ENCODE measurements at regions not wholly inside any gene's neighbourhood (a gene's known extent, or its start where the extent isn't known, plus 50 kb on each side); places are given as distances from the start of the nearest gene placed in this dataset.

- Histone ChIP-seq H3K4me3 (ENCODE audit: extremely low read depth in 1 of 4, insufficient read depth in 2 of 4, low read depth in 3 of 4, low read length in 4 of 4) (no peak overlapping the region; a peak in 1 of 8 replicates), H2BK12ac (ENCODE audit: low read depth, low read length) (peak overlapping the region; percentile 83), H3K27ac (ENCODE audit: low read depth, low read length) (no peak overlapping the region), H4K5ac (ENCODE audit: insufficient read length, low read depth, low read length) (peak overlapping the region; percentile 61), H4K91ac (replicated peaks; ENCODE audit: insufficient read length, low read length) (peak overlapping the region; percentile 47), H3K14ac (ENCODE audit: insufficient read length) (no peak overlapping the region), H3K23me2 (ENCODE audit: low read depth, low read length) (peaks cover 1% of the 10 kb centered on the region; the same call in 1 of the 2 replicates), H2BK5ac (ENCODE audit: low read depth, low read length) (peak overlapping the region; percentile 50; the same call in 1 of the 2 replicates), H3K79me1 (ENCODE audit: low read depth, low read length) (no peaks in the 10 kb centered on the region), H3K23ac (ENCODE audit: insufficient read length) (no peak overlapping the region), H3K4me1 (replicated peaks in 1 of 4; ENCODE audit: control insufficient read depth in 3 of 4, insufficient read depth in 4 of 4, low read length in 3 of 4) (peaks cover 12 to 21% (median 17%) of the 10 kb centered on the region in 4 experiments), H2AK5ac (ENCODE audit: low read depth, low read length) (no peak overlapping the region), H2AFZ (ENCODE audit: low read length) (no peak overlapping the region), H2BK120ac (replicated peaks; ENCODE audit: low read depth, low read length) (peak overlapping the region; percentile 11), H3K9me3 (ENCODE audit: insufficient read depth in 2 of 2, low read depth in 1 of 2, low read length in 1 of 2) (no peaks in the 10 kb centered on the region), H3K27me3 (replicated peaks in 1 of 4; ENCODE audit: control insufficient read depth in 3 of 4, extremely low read depth in 1 of 4, insufficient read depth in 3 of 4, low read length in 3 of 4) (no peaks in the 10 kb centered on the region), H2BK20ac (ENCODE audit: low read length) (peak overlapping the region; percentile 43; the same call in 1 of the 2 replicates), H3K9ac (replicated peaks in 1 of 4; ENCODE audit: extremely low read depth in 1 of 4, low read depth in 3 of 4, low read length in 3 of 4) (peak overlapping the region in 1 of 4 experiments; percentile 14; a peak in 1 of 7 replicates), H3K4me2 (ENCODE audit: insufficient read depth in 1 of 2, low read depth in 2 of 2, low read length in 2 of 2) (peak overlapping the region in 1 of 2 experiments; percentile 45; a peak in 2 of 4 replicates), H3K56ac (replicated peaks; ENCODE audit: insufficient read length, low read depth, low read length) (no peak overlapping the region), H3K18ac (ENCODE audit: extremely low read depth, low read length) (peak overlapping the region; percentile 0; the same call in 1 of the 2 replicates), H3K36me3 (ENCODE audit: control insufficient read depth in 2 of 4, insufficient read depth in 4 of 4, low read length in 3 of 4) (no peaks in the 10 kb centered on the region), H2BK15ac (ENCODE audit: low read length) (no peak overlapping the region), H4K20me1 (replicated peaks in 1 of 2; ENCODE audit: control insufficient read depth in 1 of 2, insufficient read depth in 2 of 2, low read length in 2 of 2) (no peaks in the 10 kb centered on the region), H4K8ac (ENCODE audit: extremely low read depth, insufficient read depth, low read length) (no peak overlapping the region), H3K79me2 (ENCODE audit: control insufficient read depth in 1 of 2, insufficient read depth in 2 of 2, low read length in 2 of 2) (no peaks in the 10 kb centered on the region), H3K4ac (replicated peaks; ENCODE audit: insufficient read length, low read depth, low read length) (no peak overlapping the region)
- 51% methylated on average over 10 of the region's 10 CpGs; no CpG with 5 or more reads in 1 of the 2 experiments for WGBS, 2 experiments (ENCODE audit: extremely low coverage in 1 of 2, insufficient coverage in 1 of 2, insufficient read length in 1 of 2, insufficient replicate concordance in 2 of 2, low coverage in 1 of 2, low lambda C conversion rate in 2 of 2, missing lambda C conversion rate in 1 of 2)
- FAIRE-seq (no peak), DNase-seq (ENCODE audit: low read depth in 1 of 2, low spot score in 2 of 2) (no peak)
- POLR2A ChIA-PET (ENCODE audit: partially characterized antibody) = interaction anchor here (1.3 to 1.8 kb wide), 2 partner anchors 15 to 89 kb away, joined by 5 read pairs; no protein-coding TSS in a partner anchor
- CTCF ChIA-PET (ENCODE audit: partially characterized antibody) = no interaction called here
- TF ChIP-seq JUND (IDR thresholded peaks at IDR 0.05; ENCODE audit: low read length) (no peak), RXRA (IDR thresholded peaks at IDR 0.05; ENCODE audit: insufficient read depth, low read depth, low read length) (no peak), EZH2 (IDR thresholded peaks at IDR 0.05; ENCODE audit: low read depth, low read length, severe bottlenecking) (no peak), PHF8 (conservative IDR thresholded peaks at IDR 0.05; ENCODE audit: low read depth, low read length) (no peak), RNF2 (IDR thresholded peaks at IDR 0.05; ENCODE audit: borderline replicate concordance, low read depth, low read length, missing control alignments, poor library complexity, severe bottlenecking) (no peak), CHD1 (IDR thresholded peaks at IDR 0.05; ENCODE audit: low read depth, low read length) (no peak), POLR2AphosphoS5 (IDR thresholded peaks at IDR 0.05; ENCODE audit: low read depth, low read length) (no peak), E2F6 (IDR thresholded peaks at IDR 0.05) (no peak), CHD2 (IDR thresholded peaks at IDR 0.05; ENCODE audit: low read length) (no peak)
Measured at GRCh38 chr20:51888291-51888690, 86.0 kb upstream of the SALL4 start.

Data from H1 (cell line).